H54 (cell line): ENCODE measurements at regions not wholly inside any gene's neighbourhood (a gene's known extent, or its start where the extent isn't known, plus 50 kb on each side); places are given as distances from the start of the nearest gene placed in this dataset.

Experiments used
- DNase-seq: peaks from one replicate; pipeline ENCODE4 v3.0.0; 2011; ENCODE audit warnings: low spot score, mixed read lengths; ENCODE audit not compliant: insufficient read length
- FAIRE-seq: peaks from 3 replicates; lab custom pipeline; 2011; peaks lifted over from hg19 to GRCh38; lab: Jason Lieb, UNC
- POLR2A ChIP-seq: IDR thresholded peaks from 2 replicates; pipeline ENCODE4 v1.6.1; 2011; ENCODE audit warnings: low read depth, mild to moderate bottlenecking, low read length

GRCh38 chr17:69605571-69605970 lies 191.1 kb downstream of the MAP2K6 start:
- FAIRE-seq (no peak), DNase-seq (no peak)
- TF ChIP-seq POLR2A: no peak

- TF ChIP-seq POLR2A: no peak
- FAIRE-seq: no peak
- no peak for DNase-seq
These were observed 191.8 kb downstream of the MAP2K6 start for GRCh38 chr17:69606142-69606800.

- TF ChIP-seq POLR2A: no peak
- FAIRE-seq (peak; percentile 93), DNase-seq (peak; percentile 32)
These were observed 192.8 kb downstream of the MAP2K6 start for GRCh38 chr17:69607162-69607834.

GRCh38 chr17:69608141-69608540 lies 193.6 kb downstream of the MAP2K6 start:
- DNase-seq (no peak), FAIRE-seq (no peak)

GRCh38 chr17:69608808-69609472 lies 194.4 kb downstream of the MAP2K6 start:
- FAIRE-seq (peak; percentile 89), DNase-seq (peak; percentile 26)

More at GRCh38 chr17:69608141-69608540, 193.6 kb downstream of the MAP2K6 start:
- no peak for TF ChIP-seq POLR2A

GRCh38 chr17:69609473-69610305 lies 195.2 kb downstream of the MAP2K6 start:
- FAIRE-seq: peak; percentile 62
- peak; percentile 9 for DNase-seq

More at GRCh38 chr17:69608808-69609472, 194.4 kb downstream of the MAP2K6 start:
- no peak for TF ChIP-seq POLR2A

GRCh38 chr17:69620363-69620762 lies 205.9 kb downstream of the MAP2K6 start:
- FAIRE-seq: no peak
- DNase-seq: no peak
- no peak for TF ChIP-seq POLR2A

More at GRCh38 chr17:69609473-69610305, 195.2 kb downstream of the MAP2K6 start:
- no peak for TF ChIP-seq POLR2A

- DNase-seq (no peak), FAIRE-seq (no peak)
- no peak for TF ChIP-seq POLR2A
These were observed 211.0 kb downstream of the MAP2K6 start for GRCh38 chr17:69625474-69625873.

GRCh38 chr17:69630056-69630635 lies 215.6 kb downstream of the MAP2K6 start:
- TF ChIP-seq POLR2A: no peak
- DNase-seq: no peak
- no peak for FAIRE-seq

GRCh38 chr17:69634844-69635243 lies 220.3 kb downstream of the MAP2K6 start:
- no peak for TF ChIP-seq POLR2A
- FAIRE-seq: no peak
- no peak for DNase-seq

- FAIRE-seq: peak; percentile 81
- DNase-seq: peak; percentile 17
- TF ChIP-seq POLR2A: no peak
These were observed 223.1 kb downstream of the MAP2K6 start for GRCh38 chr17:69637446-69638156.

GRCh38 chr17:69639096-69639495 lies 224.6 kb downstream of the MAP2K6 start:
- FAIRE-seq (peak; percentile 81), DNase-seq (no peak)
- no peak for TF ChIP-seq POLR2A
